HFFc6 (cell line): ENCODE measurements at regions not wholly inside any gene's neighbourhood (a gene's known extent, or its start where the extent isn't known, plus 50 kb on each side); places are given as distances from the start of the nearest gene placed in this dataset.

ENCODE experiments used
- DNase-seq: peaks from one replicate; pipeline ENCODE4 v3.0.0-alpha.2; 2018
- H3K27ac Mint-ChIP-seq: 2 replicates; pipeline ENCODE4 v1.8.0; 2020; ENCODE audit warnings: mild to moderate bottlenecking, mixed read lengths
- H3K27me3 Mint-ChIP-seq: 2 replicates; pipeline ENCODE4 v1.8.0; 2021; ENCODE audit warnings: mild to moderate bottlenecking, moderate library complexity, mixed read lengths; ENCODE audit not compliant: insufficient read depth
- H3K36me3 Mint-ChIP-seq: 2 replicates; pipeline ENCODE4 v1.8.0; 2021; ENCODE audit warnings: low read depth, mixed read lengths
- H3K4me1 Mint-ChIP-seq: 2 replicates; pipeline ENCODE4 v1.8.0; 2020; ENCODE audit warnings: low read depth, mixed read lengths
- H3K4me3 Mint-ChIP-seq: 2 replicates; pipeline ENCODE4 v1.8.0; 2020; ENCODE audit warnings: mild to moderate bottlenecking, moderate library complexity, mixed read lengths
- H3K9me3 Mint-ChIP-seq: 2 replicates; pipeline ENCODE4 v1.8.0; 2020; ENCODE audit warnings: mild to moderate bottlenecking, mixed read lengths
- TF ChIP-seq, protein P1 (sequence below): fragments of 200-600 bp; sonication (generic); IDR thresholded peaks from 2 replicates; pipeline ENCODE4 v1.5.0; 2021; ENCODE audit warnings: antibody characterized with exemption, mild to moderate bottlenecking

DNA sequence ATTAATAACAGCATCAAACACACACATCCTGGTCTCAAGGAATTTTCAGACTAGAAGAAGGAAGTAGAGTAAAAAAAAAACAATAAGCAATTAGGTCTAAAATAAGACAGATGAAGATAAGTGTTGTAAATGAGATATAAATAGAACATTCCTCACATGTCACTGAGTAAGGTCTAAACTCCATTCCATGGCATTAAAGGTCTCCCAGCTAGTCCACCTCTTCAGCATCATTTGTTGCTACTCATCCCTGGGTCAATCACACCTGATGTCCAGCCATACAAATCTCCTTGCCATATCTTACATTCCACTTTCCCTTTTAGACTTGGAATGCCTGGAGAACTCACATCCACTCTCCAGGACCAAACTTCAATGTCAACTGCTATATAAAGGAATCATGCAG lies 214.1 kb upstream of the KLF4 start:
- Mint-ChIP-seq H3K4me3 (no peak overlapping the region), H3K9me3 (no peaks in the 10 kb centered on the region), H3K4me1 (peaks cover 24% of the 10 kb centered on the region), H3K27me3 (peaks cover 5% of the 10 kb centered on the region), H3K36me3 (no peaks in the 10 kb centered on the region), H3K27ac (no peak overlapping the region)
- TF ChIP-seq, protein P1, sequence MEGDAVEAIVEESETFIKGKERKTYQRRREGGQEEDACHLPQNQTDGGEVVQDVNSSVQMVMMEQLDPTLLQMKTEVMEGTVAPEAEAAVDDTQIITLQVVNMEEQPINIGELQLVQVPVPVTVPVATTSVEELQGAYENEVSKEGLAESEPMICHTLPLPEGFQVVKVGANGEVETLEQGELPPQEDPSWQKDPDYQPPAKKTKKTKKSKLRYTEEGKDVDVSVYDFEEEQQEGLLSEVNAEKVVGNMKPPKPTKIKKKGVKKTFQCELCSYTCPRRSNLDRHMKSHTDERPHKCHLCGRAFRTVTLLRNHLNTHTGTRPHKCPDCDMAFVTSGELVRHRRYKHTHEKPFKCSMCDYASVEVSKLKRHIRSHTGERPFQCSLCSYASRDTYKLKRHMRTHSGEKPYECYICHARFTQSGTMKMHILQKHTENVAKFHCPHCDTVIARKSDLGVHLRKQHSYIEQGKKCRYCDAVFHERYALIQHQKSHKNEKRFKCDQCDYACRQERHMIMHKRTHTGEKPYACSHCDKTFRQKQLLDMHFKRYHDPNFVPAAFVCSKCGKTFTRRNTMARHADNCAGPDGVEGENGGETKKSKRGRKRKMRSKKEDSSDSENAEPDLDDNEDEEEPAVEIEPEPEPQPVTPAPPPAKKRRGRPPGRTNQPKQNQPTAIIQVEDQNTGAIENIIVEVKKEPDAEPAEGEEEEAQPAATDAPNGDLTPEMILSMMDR: no peak
- no peak for DNase-seq

DNA sequence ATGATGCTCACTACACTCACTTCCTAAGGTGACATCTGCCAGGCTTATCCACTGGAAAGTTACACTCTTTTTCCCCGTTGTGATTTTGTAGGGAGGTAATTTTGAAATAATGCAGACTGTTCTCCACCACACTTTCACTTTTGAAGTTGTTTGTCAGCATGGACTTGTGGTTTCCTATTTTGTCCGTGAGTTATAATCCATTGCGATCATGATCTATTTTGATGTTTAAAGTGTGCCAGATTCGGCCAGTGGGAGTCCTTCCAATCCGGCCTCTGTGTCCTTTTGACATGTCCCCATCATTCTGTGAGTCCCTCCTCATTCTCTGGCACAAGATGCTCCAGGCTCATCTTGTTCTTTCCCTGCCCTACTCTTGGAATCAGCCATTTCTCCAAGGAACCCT lies 211.3 kb upstream of the KLF4 start:
- DNase-seq: no peak
- peak overlapping the region; percentile 8; the same call in 1 of the 2 replicates for H3K4me3 Mint-ChIP-seq
- peaks cover 7% of the 10 kb centered on the region; the same call in 1 of the 2 replicates for H3K4me1 Mint-ChIP-seq
- TF ChIP-seq, protein P1: no peak
- H3K27ac Mint-ChIP-seq: no peak overlapping the region
- no peaks in the 10 kb centered on the region for H3K36me3 Mint-ChIP-seq
- H3K9me3 Mint-ChIP-seq: no peaks in the 10 kb centered on the region
- H3K27me3 Mint-ChIP-seq: peaks cover 8% of the 10 kb centered on the region

DNA sequence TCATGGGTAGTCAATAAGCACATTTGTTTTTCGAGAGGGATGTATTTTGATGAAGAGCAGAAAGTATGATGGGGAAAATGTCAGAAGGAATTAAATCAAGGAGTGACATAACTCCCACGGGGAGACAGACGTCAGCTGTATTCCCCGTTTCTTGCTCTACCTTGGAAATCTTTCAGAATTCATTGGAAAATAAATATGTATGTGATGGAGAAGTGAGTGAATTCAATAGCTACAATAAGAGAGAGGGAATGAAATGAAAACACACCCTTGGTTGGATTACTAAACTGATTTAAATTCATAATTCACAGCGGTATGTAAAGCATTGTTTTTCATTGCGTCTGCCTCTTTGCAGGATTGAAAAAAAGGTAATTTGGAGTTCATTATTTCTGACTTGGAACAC lies 209.7 kb upstream of the KLF4 start:
- H3K27ac Mint-ChIP-seq: no peak overlapping the region
- peaks cover 8% of the 10 kb centered on the region for H3K27me3 Mint-ChIP-seq
- H3K9me3 Mint-ChIP-seq: no peaks in the 10 kb centered on the region
- no peaks in the 10 kb centered on the region for H3K36me3 Mint-ChIP-seq
- H3K4me1 Mint-ChIP-seq: peaks cover 7% of the 10 kb centered on the region; the same call in 1 of the 2 replicates
- TF ChIP-seq, protein P1: no peak
- no peak for DNase-seq
- no peak overlapping the region for H3K4me3 Mint-ChIP-seq

DNA sequence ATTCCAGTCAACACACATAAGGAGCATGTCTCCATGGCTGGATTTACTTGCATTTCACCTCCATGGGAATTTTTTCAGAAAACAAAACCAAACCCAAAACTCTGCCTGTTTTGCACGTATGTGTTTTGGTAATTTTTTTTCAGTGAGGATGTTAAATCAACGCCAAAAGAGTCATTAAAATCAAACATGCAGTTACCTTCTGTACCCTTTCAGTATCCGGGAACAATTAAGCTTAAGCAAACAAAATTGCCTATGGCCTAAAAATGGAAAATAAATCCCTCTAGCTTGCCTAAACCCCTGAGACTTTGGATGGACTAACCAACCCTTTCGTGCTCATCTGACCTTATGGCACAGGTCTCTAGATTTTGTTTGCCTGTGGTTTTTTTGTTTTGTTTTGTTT lies 209.2 kb upstream of the KLF4 start:
- peaks cover 8% of the 10 kb centered on the region for H3K27me3 Mint-ChIP-seq
- H3K9me3 Mint-ChIP-seq: no peaks in the 10 kb centered on the region
- DNase-seq: no peak
- no peak overlapping the region for H3K4me3 Mint-ChIP-seq
- TF ChIP-seq, protein P1: no peak
- H3K27ac Mint-ChIP-seq: no peak overlapping the region
- H3K36me3 Mint-ChIP-seq: no peaks in the 10 kb centered on the region
- peaks cover 6% of the 10 kb centered on the region; the same call in 1 of the 2 replicates for H3K4me1 Mint-ChIP-seq

DNA sequence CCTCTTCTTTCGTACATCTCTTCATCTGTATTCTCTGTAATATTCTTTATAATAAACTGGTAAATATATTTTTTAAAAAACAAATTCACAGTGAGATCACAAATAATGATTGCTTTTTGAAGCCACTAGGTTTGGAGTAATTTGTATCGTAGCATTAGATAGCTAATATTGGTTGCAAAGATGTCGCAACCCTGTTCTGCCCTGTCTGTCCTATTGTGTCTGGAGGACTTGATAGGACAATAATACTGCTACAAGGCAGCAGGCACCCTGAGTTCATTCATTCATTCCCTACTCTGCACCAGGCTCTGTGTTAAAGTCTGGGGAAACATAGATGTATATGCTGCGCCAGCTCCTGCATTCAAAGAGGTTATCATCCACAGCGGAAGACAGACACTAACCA lies 206.7 kb upstream of the KLF4 start:
- Mint-ChIP-seq H3K36me3 (no peaks in the 10 kb centered on the region), H3K9me3 (no peaks in the 10 kb centered on the region), H3K27ac (no peak overlapping the region), H3K4me3 (no peak overlapping the region), H3K4me1 (no peaks in the 10 kb centered on the region), H3K27me3 (peaks cover 5% of the 10 kb centered on the region)
- TF ChIP-seq, protein P1: no peak
- no peak for DNase-seq

DNA sequence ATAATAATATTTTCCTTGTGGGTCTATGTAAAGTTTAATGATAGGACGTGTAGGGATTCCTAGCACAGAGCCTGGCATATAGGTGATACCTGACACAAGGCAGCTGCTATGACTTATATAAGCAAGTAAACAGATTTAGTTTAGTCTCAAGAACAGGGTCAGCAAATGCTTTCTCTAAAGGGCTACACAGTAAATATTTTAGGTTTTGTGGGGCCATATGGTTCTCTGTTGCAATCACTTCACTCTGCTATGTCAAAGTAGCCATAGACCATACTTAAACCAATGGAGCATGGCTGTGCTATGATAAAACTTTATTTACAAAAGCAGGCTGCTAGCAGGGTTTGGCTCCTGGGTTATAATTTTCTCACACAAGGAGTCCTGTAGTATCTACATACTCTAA lies 204.8 kb upstream of the KLF4 start:
- Mint-ChIP-seq H3K27ac (no peak overlapping the region), H3K4me1 (no peaks in the 10 kb centered on the region), H3K27me3 (peaks cover 8% of the 10 kb centered on the region), H3K9me3 (no peaks in the 10 kb centered on the region), H3K36me3 (no peaks in the 10 kb centered on the region), H3K4me3 (no peak overlapping the region)
- TF ChIP-seq, protein P1: no peak
- no peak for DNase-seq
